Motor neuron (in vitro differentiated cells): ENCODE measurements at regions not wholly inside any gene's neighbourhood (a gene's known extent, or its start where the extent isn't known, plus 50 kb on each side); places are given as distances from the start of the nearest gene placed in this dataset.

Source experiments
- ATAC-seq, 8 experiments: fragments of 200-7000 bp; cut with Tn5 transposase; replicated peaks in 6 of 8; 2 replicates each; pipeline ENCODE4 v1.8.0; 2021; ENCODE audit warnings: mild to moderate bottlenecking in 8 of 8, moderate library complexity in 8 of 8
- H3K27ac ChIP-seq, 2 donors: fragments of 250-450 bp; sonication (Bioruptor Pico); 2 replicates each; pipeline ENCODE4 v1.9.0; 2021; ENCODE audit warnings: antibody characterized with exemption in 2 of 2, mild to moderate bottlenecking in 2 of 2, moderate library complexity in 1 of 2
- H3K4me1 ChIP-seq, 2 donors: fragments of 250-450 bp; sonication (Bioruptor Pico); replicated peaks in 1 of 2; 2 replicates each; pipeline ENCODE4 v1.6.1; 2021; ENCODE audit warnings: antibody characterized with exemption in 2 of 2, mild to moderate bottlenecking in 2 of 2, moderate library complexity in 1 of 2
- H3K4me3 ChIP-seq, 5 donors: fragments of 250-450 bp; sonication (Bioruptor Pico); 2 replicates each; pipeline ENCODE4 v1.9.0; 2021; ENCODE audit warnings: antibody characterized with exemption in 5 of 5, mild to moderate bottlenecking in 5 of 5, moderate library complexity in 4 of 5
- WGBS, 10 experiments: fragments of 450-650 bp; shearing (Covaris generic); methylation state at CpG; one replicate each; pipeline ENCODE4 v1.0.0; 2022; 5-methylcytosine and 5-hydroxymethylcytosine counted together
- in situ Hi-C, 9 experiments: fragments of 400-800 bp; cut with MboI; loops; one replicate each; pipeline ENCODE4 v1.15.0; 2021; ENCODE audit warnings: low sequenced_read_pairs in 9 of 9, low pct_unique_long_range_greater_than_20kb in 2 of 9; ENCODE audit not compliant: unreplicated experiment in 9 of 9

DNA sequence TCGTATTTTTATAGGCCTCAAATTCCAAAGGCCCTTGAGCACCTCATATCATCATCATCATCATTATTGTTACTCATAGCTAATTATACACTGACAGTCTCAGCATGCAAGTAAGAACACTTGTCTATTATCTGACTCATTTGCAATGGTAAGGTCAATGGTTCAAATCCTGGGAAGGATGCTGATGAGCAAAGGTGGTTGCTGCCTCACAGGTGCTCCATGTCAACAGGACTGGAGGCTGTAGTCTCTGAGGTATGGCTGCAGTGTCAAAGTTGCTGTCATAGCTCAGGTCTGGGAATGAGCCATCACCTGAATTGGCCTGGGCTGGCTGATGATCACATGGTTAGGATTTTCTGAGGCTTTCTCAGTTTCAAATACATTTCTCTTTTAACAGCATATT, 379.3 kb downstream of the BCL11A start:
- H3K4me3 ChIP-seq = no peak overlapping the region
- H3K4me1 ChIP-seq = no peaks in the 10 kb centered on the region
- in situ Hi-C loops = no loop called here
- WGBS, 10 experiments = 17 to 70% (median 50%) methylated on average over 1 of the region's 1 CpG; no CpG with 5 or more reads in 7 of the 10 experiments
- no peak for ATAC-seq
- no peak overlapping the region for H3K27ac ChIP-seq

DNA sequence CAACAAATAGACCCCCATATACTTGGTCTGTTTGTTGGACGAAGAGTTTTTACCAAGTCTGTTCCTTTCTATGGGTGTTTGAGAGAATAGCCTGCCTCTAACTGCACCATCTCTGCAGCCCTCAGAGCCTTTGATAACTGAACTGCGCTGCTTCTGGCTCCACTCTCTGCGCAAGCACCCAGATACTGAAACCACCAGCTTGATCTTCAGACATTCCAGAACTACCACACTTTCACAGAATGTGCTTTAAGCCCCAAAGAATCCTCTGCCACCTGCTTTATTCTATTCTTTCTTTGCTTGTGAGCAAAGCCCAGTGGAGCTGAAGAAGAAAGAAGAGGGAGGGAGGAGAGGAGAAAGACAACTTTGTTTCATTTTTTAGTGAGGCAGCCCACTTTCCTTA, 380.7 kb downstream of the BCL11A start:
- Histone ChIP-seq H3K4me3 (no peak overlapping the region), H3K27ac (no peak overlapping the region), H3K4me1 (no peaks in the 10 kb centered on the region)
- whole genome bisulfite sequencing, 10 experiments = 32 to 100% (median 67%) methylated on average over 1 to 3 of the region's 3 CpGs; no CpG with 5 or more reads in 3 of the 10 experiments
- no peak for ATAC-seq
- in situ Hi-C loops = no loop called here

DNA sequence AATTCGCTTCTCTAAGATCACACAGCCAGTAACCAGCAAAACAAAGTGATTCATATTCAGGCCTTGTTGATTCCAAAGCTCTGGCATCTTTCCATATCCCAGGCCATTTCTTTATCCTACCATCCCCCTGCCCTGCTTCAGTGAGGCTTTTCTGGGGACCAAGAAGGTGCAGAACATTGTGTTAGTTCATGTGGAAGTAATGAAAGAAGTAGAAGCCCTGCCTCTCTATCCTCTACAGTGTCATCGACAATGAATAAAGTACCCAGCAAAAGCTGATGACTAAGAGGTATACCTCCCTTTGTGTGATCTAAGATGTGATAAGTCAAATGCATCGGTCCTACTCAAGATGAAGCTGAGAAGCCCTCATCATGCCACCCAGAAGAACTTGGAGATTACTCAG, 383.2 kb downstream of the BCL11A start:
- in situ Hi-C loops = no loop called here
- Histone ChIP-seq H3K4me3 (no peak overlapping the region), H3K27ac (no peak overlapping the region), H3K4me1 (no peaks in the 10 kb centered on the region)
- peak in 4 of 8 experiments; percentile 36 to 65 (median 62) for ATAC-seq
- WGBS, 10 experiments = 60 to 90% (median 74%) methylated on average over 1 to 3 of the region's 3 CpGs; no CpG with 5 or more reads in 1 of the 10 experiments

DNA sequence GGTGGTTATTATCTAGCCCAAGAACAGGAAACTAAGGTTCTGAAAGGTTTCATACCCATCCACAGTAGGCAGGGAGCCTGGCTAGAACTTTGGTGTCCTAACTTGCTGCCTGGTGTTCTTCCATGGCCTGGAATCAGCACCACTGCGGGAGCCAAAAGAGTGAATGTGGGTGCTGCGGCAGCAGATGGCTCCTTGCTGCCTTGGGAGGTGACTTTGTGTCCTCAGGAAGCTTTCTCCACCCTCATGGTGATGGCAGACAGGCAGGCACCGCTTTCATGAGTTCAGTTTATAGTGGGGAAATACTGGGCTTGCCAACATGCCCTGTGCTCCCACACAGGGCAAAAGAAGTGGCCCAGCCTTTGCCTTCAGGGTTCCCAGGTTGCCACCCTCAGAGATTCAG, 385.2 kb downstream of the BCL11A start:
- in situ Hi-C loops = no loop called here
- 0 to 100% (median 91%) methylated on average over 1 to 3 of the region's 3 CpGs; no CpG with 5 or more reads in 6 of the 10 experiments for WGBS, 10 experiments
- H3K4me1 ChIP-seq = no peaks in the 10 kb centered on the region

DNA sequence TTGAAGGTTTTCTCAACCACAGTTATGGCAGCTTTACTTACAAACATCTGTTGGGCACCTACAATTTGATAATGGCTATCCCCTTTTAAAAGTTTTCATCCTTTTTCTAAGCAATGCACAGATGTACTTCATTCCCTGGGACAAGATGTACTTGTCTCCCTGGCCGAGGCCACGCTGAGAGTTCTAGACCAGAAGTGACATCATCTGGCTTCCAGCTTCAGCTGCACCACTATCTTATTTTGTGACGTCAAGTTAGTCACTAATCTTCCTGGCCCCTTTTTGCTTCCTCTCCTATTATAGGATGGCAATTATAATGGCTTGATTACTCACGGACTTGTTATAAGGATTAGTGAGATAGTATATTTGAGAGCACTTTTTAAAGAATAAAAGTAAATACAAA, 386.4 kb downstream of the BCL11A start:
- ATAC-seq = no peak
- Histone ChIP-seq H3K4me1 (no peaks in the 10 kb centered on the region), H3K27ac (no peak overlapping the region), H3K4me3 (no peak overlapping the region)
- in situ Hi-C loops = no loop called here
- 30 to 100% (median 93%) methylated on average over 1 to 4 of the region's 4 CpGs; no CpG with 5 or more reads in 1 of the 10 experiments for WGBS, 10 experiments

More for the DNA sequence above, 385.2 kb downstream of the BCL11A start:
- Histone ChIP-seq H3K27ac (no peak overlapping the region), H3K4me3 (no peak overlapping the region)
- ATAC-seq = no peak

DNA sequence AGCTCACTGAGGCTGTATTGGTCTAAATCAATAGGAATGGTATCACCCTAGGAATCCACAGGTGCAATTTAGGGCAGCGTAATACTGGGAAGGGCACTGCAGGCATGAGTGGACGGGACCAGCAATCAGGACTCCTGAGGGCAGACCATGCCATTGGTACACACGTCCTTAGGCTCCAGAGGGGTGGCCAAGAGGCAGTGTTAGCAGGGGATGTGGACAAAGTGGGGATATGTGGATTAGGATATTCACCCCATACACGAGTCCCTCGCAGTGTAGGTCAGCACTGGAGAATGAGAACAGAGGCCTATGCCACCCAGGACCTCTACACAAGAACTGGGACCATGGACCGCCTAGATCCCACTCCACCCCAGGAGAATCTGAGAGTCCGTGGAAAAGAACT, 389.8 kb downstream of the BCL11A start:
- WGBS, 10 experiments = 67 to 100% (median 93%) methylated on average over 1 to 5 of the region's 7 CpGs; no CpG with 5 or more reads in 3 of the 10 experiments
- H3K4me3 ChIP-seq = no peak overlapping the region
- in situ Hi-C loops = no loop called here
- H3K4me1 ChIP-seq = no peaks in the 10 kb centered on the region
- H3K27ac ChIP-seq = no peak overlapping the region
- ATAC-seq = no peak

DNA sequence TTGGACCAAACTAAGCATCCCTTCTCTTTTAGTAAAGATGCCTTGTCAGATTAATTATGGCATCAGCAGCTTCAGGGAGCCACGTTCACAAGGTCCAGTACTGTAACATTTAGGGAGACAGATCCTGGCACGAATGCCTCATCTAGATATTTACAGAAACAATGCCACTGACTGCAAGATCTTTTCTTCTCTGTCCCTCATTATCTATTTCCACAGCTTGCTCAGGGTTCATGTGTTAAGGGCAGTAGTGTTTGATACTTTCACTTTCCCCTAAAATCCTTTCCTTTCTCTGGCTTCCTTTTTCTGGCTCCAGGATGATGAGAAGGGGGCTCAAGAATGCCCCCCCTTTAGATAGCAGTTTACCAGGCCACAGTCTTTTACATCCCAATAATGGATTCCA, 393.9 kb downstream of the BCL11A start:
- in situ Hi-C loops = no loop called here
- no peak overlapping the region for H3K27ac ChIP-seq
- 0 to 100% (median 60%) methylated on average over 1 to 2 of the region's 2 CpGs; no CpG with 5 or more reads in 3 of the 10 experiments for WGBS, 10 experiments
- no peaks in the 10 kb centered on the region for H3K4me1 ChIP-seq
- ATAC-seq = no peak
- no peak overlapping the region for H3K4me3 ChIP-seq

DNA sequence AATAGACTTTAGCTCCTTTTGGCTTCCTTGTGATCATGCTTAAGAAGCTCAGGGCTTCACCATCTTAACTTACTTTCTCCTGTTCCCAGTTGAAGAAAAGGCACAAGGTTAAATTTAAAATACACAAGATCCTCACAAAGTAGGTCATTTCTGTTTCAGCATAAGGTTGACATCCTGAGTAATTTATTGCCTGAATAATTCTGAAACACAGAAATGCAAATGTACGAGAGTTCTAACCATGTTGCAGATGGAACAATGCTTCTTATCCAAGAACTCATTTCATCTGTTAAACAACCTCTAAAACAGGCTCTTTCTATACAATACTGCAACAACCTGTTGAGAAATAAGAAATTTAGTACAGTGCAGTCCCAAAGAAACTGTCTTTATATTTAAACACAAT, 395.2 kb downstream of the BCL11A start:
- in situ Hi-C loops = no loop called here
- no peak overlapping the region for H3K4me3 ChIP-seq
- no peak overlapping the region for H3K27ac ChIP-seq
- no peak for ATAC-seq
- 50 to 100% (median 75%) methylated on average over 1 of the region's 1 CpG; no CpG with 5 or more reads in 3 of the 10 experiments for WGBS, 10 experiments
- no peaks in the 10 kb centered on the region for H3K4me1 ChIP-seq

DNA sequence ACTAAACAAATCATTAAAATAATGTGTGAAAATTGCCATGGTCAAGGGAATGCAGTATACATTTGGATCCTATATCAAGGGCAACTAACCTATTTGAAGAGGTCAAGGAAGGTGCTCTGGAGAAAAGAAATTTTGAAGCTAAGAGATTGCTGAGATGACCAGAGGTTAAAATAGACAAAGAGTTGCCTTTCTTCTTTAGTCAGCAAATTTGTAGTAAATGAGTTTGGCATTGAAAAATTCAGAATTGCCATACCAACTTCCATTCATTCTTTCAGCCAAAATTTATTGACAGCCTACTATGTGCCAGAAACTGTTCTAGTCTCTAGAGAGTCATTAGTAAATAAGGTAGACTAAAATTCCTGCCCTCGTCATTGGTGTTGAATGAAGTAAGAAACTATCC, 396.2 kb downstream of the BCL11A start:
- WGBS, 10 experiments = 11 to 100% (median 89%) methylated on average over 1 of the region's 1 CpG; no CpG with 5 or more reads in 5 of the 10 experiments

DNA sequence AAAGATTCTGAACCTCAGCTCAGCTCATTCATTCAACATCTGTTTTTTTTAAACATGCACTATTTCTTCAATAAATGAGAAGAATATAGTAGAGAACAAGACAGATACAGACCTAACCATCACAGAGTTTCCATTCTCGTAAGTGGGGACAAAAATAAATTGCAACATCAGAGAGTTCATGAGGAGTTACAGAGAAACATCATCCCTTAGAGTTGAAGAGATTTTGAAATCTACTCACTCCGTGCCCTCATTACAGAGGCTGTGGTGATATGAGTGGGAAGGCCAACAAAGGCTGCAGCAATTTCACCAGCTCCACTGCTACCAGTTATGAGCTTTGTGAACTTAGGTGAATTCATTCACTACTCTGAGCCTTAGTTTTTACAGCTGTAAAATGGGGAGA, 399.3 kb downstream of the BCL11A start:
- no peak for ATAC-seq
- H3K27ac ChIP-seq = no peak overlapping the region
- H3K4me1 ChIP-seq = no peaks in the 10 kb centered on the region
- in situ Hi-C loops = no loop called here
- no peak overlapping the region for H3K4me3 ChIP-seq
- WGBS, 10 experiments = 0 to 100% (median 67%) methylated on average over 1 to 2 of the region's 2 CpGs; no CpG with 5 or more reads in 1 of the 10 experiments

More for the DNA sequence above, 396.2 kb downstream of the BCL11A start:
- in situ Hi-C loops = no loop called here
- H3K4me1 ChIP-seq = no peaks in the 10 kb centered on the region
- H3K4me3 ChIP-seq = no peak overlapping the region
- H3K27ac ChIP-seq = no peak overlapping the region
- no peak for ATAC-seq

DNA sequence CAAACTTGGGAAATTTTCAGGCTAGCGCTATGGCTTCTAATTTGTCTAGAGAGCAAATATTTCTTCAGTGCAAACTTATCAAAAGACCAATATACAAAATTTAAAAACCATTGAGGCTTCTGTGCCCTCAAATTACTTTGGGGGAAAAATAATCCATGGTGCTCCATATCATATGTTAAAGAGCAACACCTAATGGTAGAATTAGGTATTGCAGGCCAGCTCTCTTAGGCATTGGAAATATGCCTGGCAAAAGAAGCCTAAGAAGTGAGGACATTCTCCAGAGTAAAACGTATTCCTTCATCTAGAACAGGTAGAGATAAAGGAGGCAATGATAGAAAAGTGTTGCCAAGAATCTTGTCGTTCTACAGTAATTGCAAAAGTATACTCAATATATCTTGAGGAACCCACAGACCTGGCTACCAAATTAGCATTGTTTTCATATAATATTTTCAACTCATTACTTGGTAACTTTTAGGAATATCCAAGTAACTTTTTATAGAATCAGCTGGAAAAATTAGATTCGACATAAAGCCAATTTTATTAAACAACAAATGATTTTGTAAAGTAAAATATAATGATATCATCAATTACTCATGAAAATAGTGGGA, 401.1 kb downstream of the BCL11A start:
- 7 to 90% (median 84%) methylated on average over 3 to 4 of the region's 4 CpGs for WGBS, 10 experiments
- no peak overlapping the region for H3K27ac ChIP-seq
- H3K4me3 ChIP-seq = no peak overlapping the region
- in situ Hi-C loops = no loop called here
- H3K4me1 ChIP-seq = no peaks in the 10 kb centered on the region
- ATAC-seq = no peak

DNA sequence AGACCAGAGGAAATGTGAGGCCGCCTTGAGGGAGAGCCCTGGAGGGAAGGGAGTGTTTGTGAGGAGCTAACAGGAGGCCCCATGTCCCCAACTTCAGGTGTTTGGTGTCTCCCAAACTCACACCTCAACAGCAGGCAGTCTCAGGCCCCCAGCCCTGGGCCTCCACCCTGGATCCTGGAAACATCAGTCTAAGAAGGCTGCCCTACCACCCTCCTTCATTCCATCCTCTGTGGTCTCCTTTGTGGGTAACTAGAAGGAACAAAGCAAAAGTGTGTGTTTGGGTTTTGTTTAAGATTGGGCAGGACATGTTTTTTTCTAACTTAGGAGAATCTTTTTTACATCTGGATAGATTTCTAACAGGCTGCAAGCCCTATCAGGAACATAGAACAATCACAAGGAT, 404.3 kb downstream of the BCL11A start:
- Histone ChIP-seq H3K4me1 (no peaks in the 10 kb centered on the region), H3K27ac (no peak overlapping the region), H3K4me3 (no peak overlapping the region)
- no peak for ATAC-seq
- in situ Hi-C loops = no loop called here
- 40 to 100% (median 100%) methylated on average over 1 of the region's 1 CpG; no CpG with 5 or more reads in 7 of the 10 experiments for WGBS, 10 experiments

DNA sequence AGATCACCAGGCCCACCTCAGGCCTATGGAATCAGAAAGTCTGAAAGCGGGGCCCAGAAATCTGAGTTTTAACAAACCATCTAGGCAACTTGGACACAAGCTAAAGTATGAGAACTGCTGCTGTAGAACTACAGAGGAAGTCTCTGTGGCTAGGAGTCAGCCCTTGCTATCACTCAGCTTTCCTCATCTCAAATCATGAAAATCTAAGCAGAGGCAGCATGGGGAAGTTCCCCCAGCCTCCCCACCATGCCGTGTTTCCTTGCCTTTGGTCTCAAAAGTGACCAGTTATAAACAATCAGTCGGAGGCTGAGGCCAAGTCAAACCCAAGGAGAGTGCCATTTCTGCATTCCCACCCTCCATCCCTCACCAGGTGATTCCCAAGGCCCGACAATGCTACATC, 404.7 kb downstream of the BCL11A start:
- Histone ChIP-seq H3K4me3 (no peak overlapping the region), H3K4me1 (no peaks in the 10 kb centered on the region), H3K27ac (no peak overlapping the region)
- 17 to 100% (median 76%) methylated on average over 1 to 2 of the region's 4 CpGs; no CpG with 5 or more reads in 2 of the 10 experiments for WGBS, 10 experiments
- ATAC-seq = no peak
- in situ Hi-C loops = no loop called here

DNA sequence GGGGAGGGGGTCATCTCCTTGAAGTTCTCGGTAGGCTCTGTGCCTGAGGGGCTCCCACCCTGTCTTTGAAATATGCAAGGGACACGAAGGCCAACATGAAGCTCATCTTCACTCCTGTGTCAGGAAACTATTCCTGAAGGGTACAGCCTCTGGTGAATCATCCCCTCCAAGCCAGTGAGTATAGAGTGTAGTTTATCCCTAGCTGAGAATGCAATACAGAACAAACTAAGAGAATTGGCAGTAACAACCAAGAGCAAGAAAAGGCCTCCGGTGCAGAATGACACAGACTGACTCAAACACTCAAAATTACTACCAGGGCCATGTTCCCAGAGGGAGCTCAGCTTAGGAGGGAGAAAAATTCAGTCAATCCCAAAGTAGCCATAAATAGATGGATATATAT, 413.3 kb downstream of the BCL11A start:
- ATAC-seq = peak in 2 of 8 experiments; percentile 30 to 41
- no peak overlapping the region for H3K4me3 ChIP-seq
- H3K4me1 ChIP-seq = peaks cover 0 to 4% of the 10 kb centered on the region in 2 donors
- no peak overlapping the region for H3K27ac ChIP-seq
- 33 to 85% (median 79%) methylated on average over 1 to 2 of the region's 3 CpGs; no CpG with 5 or more reads in 6 of the 10 experiments for WGBS, 10 experiments
- in situ Hi-C loops = no loop called here
